Cerebellar nuclear complex (tissue), 1 donor: ENCODE measurements at regions not wholly inside any gene's neighbourhood (a gene's known extent, or its start where the extent isn't known, plus 50 kb on each side); places are given as distances from the start of the nearest gene placed in this dataset.
"Not testable (repeated sequence)": the region's sequence is repeated elsewhere in the genome, so short reads cannot be mapped to it uniquely, and the experiment has no call there.

ENCODE experiments used
- DNase-seq, 2 experiments: peaks; one replicate each; lab custom pipeline; 2025; lab: John Stamatoyannopoulos, UW

DNA sequence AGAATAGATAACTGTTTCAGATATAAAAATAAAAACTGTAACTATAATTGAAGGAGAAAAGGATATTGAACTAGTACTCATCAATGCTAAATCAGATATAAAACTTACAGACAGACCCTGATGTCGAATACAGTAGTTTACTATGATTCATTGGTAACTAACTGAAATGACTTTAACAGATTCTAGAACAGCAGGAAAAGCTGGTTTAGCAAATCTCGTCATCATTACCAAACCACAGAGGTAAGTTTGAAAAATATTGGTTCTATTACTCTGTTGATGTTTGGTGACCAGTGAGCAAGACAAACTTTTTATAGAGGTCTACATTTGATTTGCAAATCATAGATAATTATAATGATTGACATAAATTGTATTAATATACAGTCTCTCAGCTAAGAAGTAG is 551.4 kb upstream of the ADGRL3 start:
- DNase-seq: no peak

DNA sequence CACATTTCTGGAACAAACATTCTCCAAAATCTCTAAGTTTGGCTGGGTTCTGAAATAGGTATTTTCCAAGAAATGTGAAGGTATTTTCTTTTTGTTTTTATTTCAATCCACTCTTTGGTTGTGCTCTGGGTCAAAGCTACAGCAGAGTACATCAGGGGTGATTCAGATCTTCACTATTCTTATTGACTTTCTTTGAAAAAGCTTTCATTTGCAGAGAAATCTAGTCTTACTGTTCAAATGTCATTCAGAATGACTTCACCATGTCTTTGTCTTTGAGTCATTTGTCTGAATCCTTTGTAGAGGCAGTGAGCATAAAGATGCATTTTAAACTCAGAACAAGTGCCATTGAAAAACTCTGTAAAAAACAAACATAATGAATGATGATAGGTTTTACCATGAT is 547.2 kb upstream of the ADGRL3 start:
- DNase-seq: no peak

DNA sequence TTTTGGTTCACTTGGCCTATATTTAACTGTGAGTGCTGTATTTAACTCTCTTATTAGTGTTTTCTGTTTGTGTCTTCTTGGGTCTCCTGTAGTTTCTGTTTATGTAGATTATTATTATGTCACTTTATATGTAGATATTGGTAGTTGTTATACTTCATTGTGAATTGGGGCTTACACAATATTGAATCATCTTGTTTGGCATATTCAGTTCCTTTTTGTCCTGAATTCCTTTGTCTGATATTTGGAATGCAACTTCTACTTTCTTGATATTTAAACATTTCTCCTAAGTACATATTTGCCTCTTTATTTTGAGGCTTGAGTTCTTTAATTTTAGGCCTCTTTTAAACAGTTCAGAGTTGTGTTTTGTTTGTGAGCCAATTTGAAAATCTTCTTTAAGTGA is 544.8 kb upstream of the ADGRL3 start:
- DNase-seq: no peak

DNA sequence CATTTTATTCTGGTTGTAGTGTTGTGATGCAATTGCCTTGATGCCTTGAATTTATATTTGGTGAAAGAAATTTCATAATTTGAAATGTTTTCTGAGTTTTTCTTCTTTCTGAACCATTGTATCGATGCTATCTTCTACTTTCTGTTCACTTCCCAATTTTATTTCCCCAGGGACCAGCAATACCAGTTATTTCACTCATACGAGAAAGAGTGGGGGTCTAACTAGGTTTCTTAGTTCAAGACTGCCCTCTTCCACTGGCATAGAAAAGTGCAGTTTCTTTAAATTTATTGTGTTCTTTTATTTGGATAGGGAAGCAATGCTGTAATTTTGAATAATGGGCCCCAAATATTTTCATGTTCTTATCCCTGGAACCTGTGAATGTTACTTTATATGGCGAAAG is 544.0 kb upstream of the ADGRL3 start:
- no peak for DNase-seq

DNA sequence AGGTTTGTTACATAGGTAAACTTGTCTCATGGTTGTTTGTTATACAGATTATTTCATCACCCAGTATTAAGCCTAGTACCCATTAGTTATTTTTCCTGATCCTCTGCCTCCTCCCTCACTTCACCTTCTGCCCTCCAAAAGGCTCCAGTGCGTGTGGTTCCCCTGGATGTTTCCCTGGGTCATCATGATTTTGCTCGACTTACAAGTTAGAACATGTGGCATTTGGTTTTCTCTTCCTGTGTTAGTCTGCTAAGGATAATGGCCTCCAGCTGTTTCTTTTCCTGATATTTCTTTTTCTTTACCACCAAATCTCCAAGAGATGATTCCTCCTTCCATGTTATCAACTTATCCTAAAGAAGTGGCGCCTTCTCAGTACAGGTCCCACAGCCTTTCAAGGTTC is 543.1 kb upstream of the ADGRL3 start:
- no peak for DNase-seq

DNA sequence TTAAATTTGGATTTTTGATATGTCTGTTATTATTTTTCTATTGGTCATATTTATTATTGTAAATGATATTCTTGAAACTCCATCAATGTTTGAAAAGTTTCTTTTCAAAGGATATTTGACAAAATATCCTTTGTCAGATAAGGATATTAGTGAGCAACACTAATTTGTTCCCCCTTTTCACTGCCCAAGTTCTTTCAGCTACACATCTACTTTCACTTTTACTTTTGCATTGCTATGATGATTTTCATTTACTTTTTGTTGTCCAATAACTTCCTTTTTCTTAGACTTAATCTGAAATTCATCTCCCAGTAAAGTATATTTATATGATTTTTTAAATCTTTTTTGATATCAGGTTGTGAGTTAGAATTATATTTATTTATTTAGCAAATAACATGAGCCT is 542.3 kb upstream of the ADGRL3 start:
- DNase-seq: no peak

DNA sequence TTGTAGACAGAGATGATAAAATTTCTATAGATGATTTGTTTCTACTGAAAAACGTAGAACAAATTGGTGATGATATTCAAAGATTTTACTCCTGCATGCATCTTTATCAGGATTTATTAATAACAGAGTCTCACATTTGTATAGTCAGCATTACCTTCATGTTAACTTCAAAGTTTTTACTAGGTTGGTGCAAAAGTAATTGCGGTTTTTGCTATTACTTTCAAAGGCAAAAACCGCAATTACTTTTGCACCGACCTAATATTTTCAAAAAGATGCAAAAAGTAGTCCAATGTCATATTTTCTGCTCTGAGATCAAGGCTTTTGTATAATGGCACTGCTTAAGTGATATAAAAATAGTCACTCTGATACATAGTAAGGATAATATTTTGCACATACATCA is 536.4 kb upstream of the ADGRL3 start:
- DNase-seq: no peak

DNA sequence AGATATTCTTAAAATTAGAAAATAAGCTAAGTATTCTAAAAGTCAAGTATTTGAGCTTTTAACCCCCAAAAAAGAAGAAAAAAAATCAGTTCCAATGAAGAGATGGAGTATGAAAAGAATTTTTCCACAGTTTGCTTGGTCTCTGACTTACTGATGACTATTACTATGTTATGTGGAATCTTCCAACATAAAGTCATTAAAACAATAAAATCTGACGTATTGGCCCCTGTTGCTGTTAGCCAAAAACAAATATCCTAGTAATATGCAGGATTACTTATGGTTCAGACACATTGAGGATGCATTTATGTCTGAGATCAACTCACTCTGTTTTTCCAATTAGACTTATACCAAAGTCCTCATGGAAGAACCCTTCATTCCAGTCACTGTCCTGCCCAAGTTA is 517.2 kb upstream of the ADGRL3 start:
- DNase-seq: no peak

DNA sequence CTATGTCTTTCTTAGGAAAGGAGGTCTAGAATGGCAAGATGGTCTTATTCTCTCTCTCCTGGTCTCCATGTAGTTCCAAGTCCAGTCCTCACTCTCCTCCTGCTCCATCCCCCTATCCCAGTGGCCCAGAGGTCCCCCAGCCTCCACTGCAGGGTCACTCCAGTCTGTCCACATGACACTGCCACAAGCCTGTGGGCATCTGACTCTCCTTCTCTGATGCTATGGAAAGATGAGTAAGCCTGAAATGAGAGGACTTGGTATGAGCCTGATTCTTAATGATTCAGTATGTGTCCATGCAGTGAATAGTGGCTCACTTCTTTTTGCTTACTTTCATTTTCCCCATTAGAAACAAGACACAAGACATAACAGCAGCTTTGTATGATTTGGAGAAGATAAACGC is 516.8 kb upstream of the ADGRL3 start:
- DNase-seq: no peak

DNA sequence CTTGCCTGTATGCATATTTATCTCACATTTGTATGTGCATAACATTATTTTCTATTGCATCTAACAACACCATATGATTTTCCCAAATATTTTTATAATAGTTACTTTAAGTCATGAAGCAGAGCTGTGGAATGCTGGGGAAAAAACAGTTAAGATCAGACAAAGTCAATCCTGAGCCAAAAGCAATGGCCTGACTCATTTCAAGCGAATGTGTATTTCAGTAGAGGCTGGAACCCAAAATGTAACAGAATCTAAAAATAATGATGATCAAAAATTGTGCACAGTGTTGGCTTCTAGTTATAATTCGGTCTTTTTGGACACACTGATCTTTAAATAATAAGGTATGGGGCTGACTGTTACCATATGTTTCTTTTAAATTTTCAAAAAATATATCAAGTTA is 516.2 kb upstream of the ADGRL3 start:
- no peak for DNase-seq

DNA sequence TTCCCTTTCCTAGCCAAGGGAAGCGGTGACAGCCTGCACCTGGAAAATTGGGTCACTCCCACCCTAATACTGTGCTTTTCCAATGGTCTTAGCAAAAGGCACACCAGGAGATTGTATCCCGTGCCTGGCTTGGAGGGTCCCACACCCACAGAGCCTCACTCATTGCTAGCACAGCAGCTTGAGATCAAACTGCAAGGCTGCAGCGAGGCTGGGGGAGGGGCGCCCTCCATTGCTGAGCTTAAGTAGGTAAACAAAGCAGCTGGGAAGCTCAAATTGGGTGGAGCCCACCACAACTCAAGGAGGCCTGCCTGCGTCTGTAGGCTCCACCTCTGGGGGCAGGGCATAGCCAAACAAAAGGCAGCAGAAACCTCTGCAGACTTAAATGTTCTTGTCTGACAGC is 504.1 kb upstream of the ADGRL3 start:
- DNase-seq: not testable (repeated sequence)

DNA sequence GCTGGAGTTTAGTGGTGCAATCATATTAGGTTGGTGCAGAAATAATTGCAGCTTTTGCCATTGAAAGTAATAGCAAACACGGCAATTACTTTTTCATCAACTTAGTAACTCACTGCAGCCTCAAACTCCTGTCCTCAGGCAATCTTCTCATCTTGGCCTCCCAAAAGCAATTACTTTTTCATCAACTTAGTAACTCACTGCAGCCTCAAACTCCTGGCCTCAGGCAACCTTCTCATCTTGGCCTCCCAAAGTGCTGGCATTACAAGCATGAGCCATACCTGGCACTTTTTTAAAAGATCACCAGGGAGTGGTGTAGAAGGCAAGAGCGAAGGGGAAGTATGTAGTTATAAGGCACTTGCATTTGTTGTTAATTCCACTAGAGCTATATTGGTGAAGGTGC is 491.1 kb upstream of the ADGRL3 start:
- no peak for DNase-seq

DNA sequence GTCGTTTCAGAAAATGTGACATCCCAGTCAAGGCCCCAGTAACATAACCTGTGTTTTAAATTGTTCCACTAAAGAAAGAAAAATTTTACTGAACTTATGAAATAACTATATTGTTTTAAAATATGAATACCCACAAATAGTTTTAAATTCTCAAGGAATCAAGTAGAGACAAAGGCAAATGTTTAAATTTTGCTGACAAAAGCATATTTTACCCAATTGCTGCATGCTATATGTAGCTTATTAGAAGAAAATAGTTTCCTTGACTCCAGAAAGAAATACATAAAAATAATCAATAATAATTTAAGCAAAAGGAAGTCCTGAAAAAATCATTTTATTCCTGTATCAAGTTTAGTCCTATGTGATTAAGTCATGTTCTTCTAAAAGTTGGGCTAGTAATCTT is 481.3 kb upstream of the ADGRL3 start:
- no peak for DNase-seq

DNA sequence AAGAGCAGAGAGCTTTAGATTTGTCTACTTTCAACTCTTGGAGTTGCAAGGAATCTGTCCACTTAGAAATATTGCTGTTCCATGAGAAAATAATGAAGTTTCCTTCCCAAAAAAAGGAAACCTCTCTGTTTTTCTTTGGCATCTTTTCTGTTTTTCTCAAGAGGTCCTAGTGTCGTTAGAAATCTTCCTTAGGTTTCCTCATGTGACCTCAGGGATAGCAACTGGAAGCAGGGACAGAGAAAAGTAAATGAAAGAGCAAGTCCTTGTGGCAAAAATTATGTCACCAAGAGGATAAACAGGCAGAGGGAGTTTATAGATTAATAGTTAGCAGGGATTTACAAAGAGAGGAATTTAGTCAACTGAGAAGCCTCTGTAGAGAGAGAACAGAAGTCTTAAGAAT is 478.4 kb upstream of the ADGRL3 start:
- DNase-seq: no peak

DNA sequence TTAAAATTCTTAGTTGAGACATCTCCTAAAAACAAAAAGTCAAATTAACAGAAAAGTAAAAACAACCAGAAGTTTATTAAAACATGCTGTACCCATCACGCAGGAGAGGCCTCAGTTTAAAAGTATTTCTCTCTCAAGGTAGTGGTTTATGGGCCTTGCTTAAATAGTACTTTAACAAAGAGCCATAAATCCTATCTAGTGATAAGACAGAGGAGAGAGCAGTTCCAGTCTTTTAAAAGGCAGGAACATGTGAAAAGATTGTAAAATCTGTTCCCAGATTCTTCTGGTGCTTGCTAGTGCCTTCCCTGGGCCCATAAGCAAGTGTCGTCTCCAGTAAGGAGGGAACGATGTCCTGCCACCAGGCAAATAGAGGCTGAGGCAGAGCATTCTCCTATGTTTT is 476.3 kb upstream of the ADGRL3 start:
- DNase-seq: no peak

DNA sequence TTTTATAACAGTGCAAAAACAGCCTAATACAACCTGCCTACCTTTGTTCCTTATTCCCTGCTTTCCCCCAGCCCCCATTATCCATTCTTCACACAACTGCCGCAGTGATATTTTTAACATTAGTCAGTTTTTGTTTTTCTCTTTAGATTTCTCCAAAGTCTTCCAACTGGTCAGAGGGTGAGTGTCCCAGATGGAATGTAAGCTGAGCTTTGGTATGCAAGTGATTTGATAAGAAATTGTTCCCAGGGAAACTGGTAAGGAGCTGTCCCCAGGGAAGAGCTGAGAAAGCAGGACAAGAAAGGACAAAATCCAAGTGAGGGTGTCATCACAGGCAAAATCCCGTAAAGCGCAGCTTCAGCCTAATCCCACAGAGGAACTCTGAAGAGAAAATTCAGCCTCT is 475.5 kb upstream of the ADGRL3 start:
- DNase-seq: no peak

DNA sequence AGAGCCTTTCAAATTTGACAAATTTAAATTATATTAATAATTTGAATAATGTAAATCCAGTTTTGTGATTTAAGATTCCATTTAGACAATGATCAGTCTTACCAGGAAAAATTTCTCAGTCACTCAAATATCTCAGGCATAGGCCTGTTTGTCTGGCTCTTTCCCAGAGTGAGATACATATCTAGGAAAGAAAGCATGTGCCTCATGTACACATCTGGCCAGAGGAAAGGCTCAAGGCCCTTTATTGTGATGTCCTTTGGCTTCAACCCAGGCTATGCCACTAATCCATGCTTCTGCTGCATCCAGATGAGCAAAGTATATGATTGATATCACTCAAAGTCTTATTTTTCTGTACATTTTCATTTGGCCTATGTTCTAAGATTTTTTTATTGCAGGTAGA is 473.3 kb upstream of the ADGRL3 start:
- no peak for DNase-seq

DNA sequence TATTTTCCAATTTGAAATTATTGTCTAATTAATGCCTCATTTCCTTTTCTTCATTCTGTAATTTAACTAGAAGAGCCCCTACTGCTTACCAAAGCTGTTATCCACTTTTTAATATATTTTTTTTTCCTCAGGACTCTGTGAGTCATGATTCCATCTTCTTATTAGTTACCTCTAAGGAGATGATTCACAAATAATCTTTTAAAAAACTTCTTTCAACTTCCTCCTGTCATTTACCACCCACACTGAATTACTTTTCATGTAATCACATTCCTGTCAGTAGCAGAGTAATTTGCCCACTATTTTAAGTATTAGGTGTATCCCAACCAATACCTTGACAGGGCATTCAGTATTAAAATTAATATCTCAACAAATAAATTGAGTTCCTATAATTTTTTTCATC is 470.9 kb upstream of the ADGRL3 start:
- no peak for DNase-seq

DNA sequence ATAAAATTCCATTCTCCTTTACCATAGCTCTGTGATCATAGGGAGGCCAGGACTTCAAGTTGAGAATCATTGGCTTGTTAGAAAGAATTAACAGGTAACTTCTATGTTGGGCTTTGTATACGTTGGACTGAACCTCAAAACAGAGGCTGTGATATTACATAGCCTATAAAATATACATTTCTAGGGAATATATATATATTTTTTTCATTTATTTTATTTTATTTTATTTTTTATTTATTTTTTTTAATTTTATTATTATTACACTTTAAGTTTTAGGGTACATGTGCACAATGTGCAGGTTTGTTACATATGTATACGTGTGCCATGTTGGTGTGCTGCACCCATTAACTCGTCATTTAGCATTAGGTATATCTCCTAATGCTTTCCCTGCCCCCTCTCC is 470.4 kb upstream of the ADGRL3 start:
- not testable (repeated sequence) for DNase-seq

DNA sequence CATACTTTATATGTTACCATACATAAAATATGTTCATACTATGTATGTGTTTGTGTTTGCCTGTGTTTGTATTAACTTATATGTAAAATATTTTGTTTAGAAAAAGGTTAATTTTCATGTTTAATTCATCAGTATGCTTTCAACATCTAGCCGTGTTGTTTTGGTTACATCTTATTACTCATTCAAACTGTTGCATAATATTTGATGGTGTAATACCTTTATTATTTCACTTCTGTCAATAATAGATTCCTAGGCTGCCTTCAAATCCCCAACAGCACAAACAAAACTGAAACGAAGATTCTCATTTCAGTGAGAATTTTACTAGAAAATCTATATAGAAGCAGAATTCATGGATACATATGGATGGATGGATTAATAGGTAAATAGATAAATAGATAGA is 462.3 kb upstream of the ADGRL3 start:
- DNase-seq: no peak

DNA sequence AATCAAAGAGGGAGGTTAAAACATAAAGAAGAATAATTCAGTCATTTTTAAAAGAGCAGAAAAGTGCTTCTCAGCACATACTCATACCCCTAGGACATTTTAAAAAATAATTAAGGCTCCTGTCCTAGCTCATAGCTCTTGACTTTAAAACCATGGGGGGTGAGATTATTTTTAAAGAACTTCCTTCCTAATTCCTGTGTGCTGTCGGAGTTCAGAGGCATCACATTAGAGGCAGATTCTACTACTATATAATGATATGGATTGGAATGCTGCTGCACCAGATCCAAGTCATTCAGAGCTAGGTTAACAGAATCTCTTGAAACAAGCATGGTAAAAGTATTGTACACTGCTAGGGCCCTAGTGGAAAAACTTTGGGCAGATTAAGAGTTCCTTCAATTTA is 456.5 kb upstream of the ADGRL3 start:
- DNase-seq: no peak

DNA sequence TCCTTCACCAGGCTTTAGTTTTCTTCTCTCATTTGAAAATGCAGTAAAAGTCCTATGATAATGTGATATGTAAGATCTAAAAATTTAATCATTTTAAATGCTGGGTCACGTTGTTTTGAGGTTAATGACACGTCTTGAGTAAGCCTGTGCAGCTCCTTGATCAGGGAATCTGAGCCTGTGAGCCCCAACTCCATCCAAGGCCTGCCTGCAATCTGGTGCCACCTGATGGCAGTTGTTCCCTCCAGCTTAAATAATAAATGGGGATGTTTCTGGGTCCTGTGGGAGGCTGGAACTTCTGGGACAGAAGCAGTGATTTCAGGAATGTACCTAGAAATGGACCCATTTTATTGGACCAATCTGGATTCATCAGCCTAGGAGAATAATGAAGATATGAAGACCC is 455.4 kb upstream of the ADGRL3 start:
- DNase-seq: no peak

DNA sequence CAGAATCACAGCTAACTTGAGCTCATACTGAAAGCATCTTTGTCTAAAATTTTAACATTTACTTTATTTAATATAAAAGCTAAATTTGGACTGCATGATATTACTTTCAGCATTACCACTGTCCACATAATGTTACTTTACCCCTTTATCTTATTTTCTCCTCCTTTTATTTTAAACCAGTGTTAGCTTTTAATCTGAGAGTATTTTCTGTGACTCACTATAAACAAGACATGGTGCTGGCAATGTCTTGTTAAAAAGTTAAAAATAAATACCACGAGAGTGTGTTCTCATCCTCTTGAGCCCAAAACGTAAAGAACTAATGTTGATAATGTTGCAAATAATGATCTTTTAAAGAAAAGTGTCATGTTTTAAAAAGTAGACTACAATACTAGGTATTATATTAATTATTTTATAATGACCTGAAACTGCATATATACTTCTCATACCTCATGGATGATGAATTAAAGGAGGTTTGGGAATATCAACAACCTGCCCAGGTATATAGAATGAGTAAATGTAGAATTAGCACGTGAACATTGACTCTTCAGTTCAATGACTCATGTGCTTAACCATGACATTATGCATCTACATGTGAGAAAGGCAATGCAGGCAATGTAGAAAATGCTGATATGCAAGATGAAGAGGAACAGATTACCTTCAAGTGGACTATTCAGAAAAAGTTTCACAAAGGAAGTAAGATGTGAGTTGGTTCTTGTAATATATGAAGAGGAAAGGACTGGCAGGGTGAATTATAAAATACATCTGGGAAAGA is 454.1 kb upstream of the ADGRL3 start:
- no peak for DNase-seq

DNA sequence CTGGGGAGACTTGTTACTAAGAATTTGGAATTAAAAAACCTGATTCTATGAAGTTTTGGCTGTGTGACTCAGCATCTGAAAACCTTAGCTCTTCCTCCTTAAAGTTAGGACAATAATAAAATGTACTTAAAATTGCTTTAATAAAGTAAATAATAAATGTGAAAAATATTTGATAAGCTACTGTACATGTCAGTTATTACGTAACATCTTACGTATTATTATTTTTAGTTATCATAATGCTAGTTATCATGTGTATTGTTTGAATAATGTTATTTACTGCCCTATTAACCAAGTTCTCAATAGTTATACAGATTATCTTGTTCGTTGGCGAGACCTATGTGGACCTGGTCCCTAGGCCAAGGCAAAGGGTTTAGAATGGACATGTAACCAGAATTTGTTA is 449.2 kb upstream of the ADGRL3 start:
- DNase-seq: no peak
